Mucosa of descending colon (tissue), 3 donors: ENCODE measurements at regions not wholly inside any gene's neighbourhood (a gene's known extent, or its start where the extent isn't known, plus 50 kb on each side); places are given as distances from the start of the nearest gene placed in this dataset.

ENCODE experiments used
- ATAC-seq: fragments of 200-7000 bp; cut with Tn5 transposase; one replicate; pipeline ENCODE4 v1.9.1; 2020; ENCODE audit warnings: mild to moderate bottlenecking, moderate library complexity
- DNase-seq, 3 donors: peaks; one replicate each; pipeline ENCODE4 v3.0.0-alpha.2; 2020
- H3K36me3 ChIP-seq: fragments of 200-600 bp; one replicate; pipeline ENCODE4 v1.8.0; 2021; ENCODE audit warnings: low read depth, mild to moderate bottlenecking
- H3K4me1 ChIP-seq: fragments of 200-600 bp; one replicate; pipeline ENCODE4 v1.8.0; 2021; ENCODE audit warnings: low read depth, mild to moderate bottlenecking
- H3K4me3 ChIP-seq: fragments of 200-600 bp; one replicate; pipeline ENCODE4 v1.8.0; 2021; ENCODE audit warnings: mild to moderate bottlenecking
- H3K9me3 ChIP-seq: fragments of 200-600 bp; one replicate; pipeline ENCODE4 v1.8.0; 2021; ENCODE audit warnings: mild to moderate bottlenecking
- CTCF ChIP-seq: fragments of 200-600 bp; IDR thresholded peaks from one replicate; pipeline ENCODE4 v1.8.0; 2022; ENCODE audit warnings: antibody characterized with exemption, mild to moderate bottlenecking
- intact Hi-C, 2 donors: fragments of 100-400 bp; cut with DNase I in 1 of 2; cut with micrococcal nuclease in 1 of 2; formaldehyde crosslinking; loops; one replicate each; pipeline versions ENCODE4 v1.11.0 to v1.11.1; 2022; cut with DNase I, micrococcal nuclease
- donor health status: DM: no; HTN: no; CAD: no; lungs with moderate emphysema.
- donor health status: DM: no; HTN: no; CAD: no.
- donor health status: DM: no; HTN: yes; CAD: no.

DNA sequence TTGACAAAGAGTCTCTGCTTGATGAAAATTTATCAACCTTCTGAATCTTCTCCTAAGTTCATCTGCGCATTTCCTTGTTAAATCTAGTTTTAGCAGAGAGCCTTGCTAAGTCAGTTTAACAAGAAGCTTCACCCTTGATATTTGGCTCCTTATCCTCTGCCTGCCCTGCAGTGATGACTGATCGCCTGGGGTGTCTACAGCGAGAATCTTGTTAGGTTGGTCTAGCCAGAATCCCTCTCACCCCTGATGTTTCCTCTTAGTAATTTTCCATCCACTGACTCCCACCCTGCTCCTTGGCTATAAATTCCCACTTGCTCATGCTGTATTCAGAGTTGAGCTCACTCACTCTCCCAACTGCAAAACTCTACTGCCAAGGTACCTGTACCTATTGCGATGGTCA, 114.1 kb downstream of the TENT5A start:
- no peaks in the 10 kb centered on the region for H3K4me1 ChIP-seq
- H3K4me3 ChIP-seq = no peak overlapping the region
- no peak for ATAC-seq
- no peak for TF ChIP-seq CTCF
- intact Hi-C loops = no loop called here
- H3K36me3 ChIP-seq = no peaks in the 10 kb centered on the region
- H3K9me3 ChIP-seq = peaks cover 4% of the 10 kb centered on the region
- DNase-seq = no peak

DNA sequence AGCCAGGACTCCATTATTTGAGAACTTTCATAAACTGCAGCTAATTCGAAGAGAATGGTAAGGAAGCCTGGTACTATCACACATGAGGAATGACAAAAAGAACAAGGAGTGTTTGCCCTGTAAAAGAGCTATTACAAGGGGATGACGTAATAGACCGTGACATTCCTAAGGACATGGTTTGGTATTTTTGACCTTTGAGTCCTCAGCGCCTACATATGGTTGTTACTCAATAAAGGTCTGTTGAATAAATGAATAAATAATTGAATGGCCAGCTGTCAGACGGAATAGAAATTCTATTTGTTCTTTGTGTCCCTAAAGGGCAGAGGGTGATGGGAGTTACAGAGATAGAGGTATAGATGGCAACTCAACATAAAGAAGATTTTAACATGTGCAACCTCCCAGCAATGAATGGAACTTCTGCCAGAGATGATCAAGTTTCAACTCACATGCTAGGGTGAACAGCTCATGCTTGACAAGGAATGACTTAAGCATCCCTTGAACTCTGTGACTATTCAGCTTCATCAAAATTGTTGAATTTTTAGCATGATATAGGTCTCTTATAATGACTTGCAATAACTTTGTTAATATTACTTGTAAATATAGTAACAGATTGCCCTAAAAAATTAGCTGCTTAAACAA, 115.4 kb downstream of the TENT5A start:
- Histone ChIP-seq H3K4me3 (no peak overlapping the region), H3K36me3 (no peaks in the 10 kb centered on the region), H3K9me3 (no peaks in the 10 kb centered on the region), H3K4me1 (no peaks in the 10 kb centered on the region)
- intact Hi-C loops = no loop called here
- TF ChIP-seq CTCF = no peak
- DNase-seq (no peak), ATAC-seq (no peak)

- ATAC-seq (no peak), DNase-seq (no peak)
- no peaks in the 10 kb centered on the region for H3K4me1 ChIP-seq
- TF ChIP-seq CTCF = no peak
- intact Hi-C loops = no loop called here
- H3K36me3 ChIP-seq = no peaks in the 10 kb centered on the region
- no peak overlapping the region for H3K4me3 ChIP-seq
- peaks cover 19% of the 10 kb centered on the region for H3K9me3 ChIP-seq
These were observed 118.2 kb downstream of the TENT5A start for GRCh38 chr6:81634155-81634880.

DNA sequence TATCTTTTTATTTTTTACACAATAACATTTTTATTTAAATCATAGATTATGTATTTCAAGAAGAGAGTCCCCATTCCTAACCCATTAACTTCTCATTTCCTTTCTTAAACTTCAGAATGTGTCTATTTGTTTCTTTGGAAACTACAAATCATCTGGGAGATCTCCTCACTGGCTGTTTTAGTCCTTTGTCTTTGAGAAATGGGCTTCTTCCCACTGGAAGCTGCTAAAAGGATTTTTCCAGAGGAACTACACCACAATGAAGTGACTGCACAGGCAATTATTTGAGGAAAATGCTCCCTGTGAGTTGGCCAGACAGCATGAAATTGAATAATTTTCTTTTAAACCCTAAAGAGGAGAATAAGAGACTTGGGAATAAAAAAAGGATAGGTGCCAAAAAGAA, 119.1 kb downstream of the TENT5A start:
- H3K4me1 ChIP-seq = no peaks in the 10 kb centered on the region
- ATAC-seq = no peak
- no peak overlapping the region for H3K4me3 ChIP-seq
- no peak for DNase-seq
- intact Hi-C loops = no loop called here
- no peaks in the 10 kb centered on the region for H3K36me3 ChIP-seq
- H3K9me3 ChIP-seq = peaks cover 19% of the 10 kb centered on the region
- TF ChIP-seq CTCF = no peak

DNA sequence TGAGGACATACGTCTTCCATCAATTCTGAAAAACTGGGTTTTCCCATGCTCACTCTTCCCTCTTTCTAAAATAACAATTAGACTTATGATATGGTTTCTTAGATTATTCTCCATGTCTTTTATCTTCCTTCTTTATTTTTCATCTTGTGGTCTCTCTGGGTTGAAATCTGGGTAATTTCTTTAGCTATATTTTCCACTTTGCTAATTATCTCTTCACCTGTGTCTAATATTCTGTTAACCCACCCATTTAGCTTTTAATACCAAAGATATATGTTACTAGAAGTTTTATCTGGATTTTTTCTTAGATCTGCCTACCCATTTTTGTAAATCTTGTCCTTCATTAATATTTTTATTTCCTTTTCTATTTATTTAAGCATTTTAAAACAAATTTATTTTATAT, 121.8 kb downstream of the TENT5A start:
- Histone ChIP-seq H3K36me3 (no peaks in the 10 kb centered on the region), H3K9me3 (peaks cover 19% of the 10 kb centered on the region), H3K4me3 (no peak overlapping the region), H3K4me1 (no peaks in the 10 kb centered on the region)
- ATAC-seq (no peak), DNase-seq (no peak)
- intact Hi-C loops = no loop called here
- TF ChIP-seq CTCF = no peak
